ENCODE measurements at regions not wholly inside any gene's neighbourhood (a gene's known extent, or its start where the extent isn't known, plus 50 kb on each side); places are given as distances from the start of the nearest gene placed in this dataset.

DNA sequence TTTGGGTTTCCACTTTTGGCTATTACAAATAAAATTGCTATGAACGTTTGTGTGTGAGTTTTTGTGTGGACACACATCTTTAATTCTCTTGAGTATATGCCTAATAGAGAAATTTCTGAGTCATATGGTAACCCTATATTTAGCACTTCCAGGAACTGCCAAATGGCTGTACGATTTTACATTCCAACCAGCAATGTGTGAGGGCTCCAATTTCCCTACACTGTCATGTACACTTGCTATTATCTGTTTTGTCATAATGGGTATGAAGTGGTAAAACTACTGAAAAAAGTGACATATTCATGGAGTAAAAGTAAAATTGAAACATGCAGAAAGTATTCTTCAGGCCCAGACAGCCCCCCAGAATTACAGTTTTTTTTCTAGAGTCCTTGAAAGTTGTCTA lies 59.6 kb upstream of the ESR1 start:
- intact Hi-C loops (cut with DNase I) = no loop called here
- Histone ChIP-seq H3K9me3 (no peaks in the 10 kb centered on the region), H3K36me3 (no peaks in the 10 kb centered on the region), H3K27me3 (no peaks in the 10 kb centered on the region), H3K4me3 (replicated peaks in 1 of 3) (no peak overlapping the region), H3K27ac (no peak overlapping the region), H3K4me1 (no peaks in the 10 kb centered on the region)
- DNase-seq = no peak
- TF ChIP-seq, protein P1, sequence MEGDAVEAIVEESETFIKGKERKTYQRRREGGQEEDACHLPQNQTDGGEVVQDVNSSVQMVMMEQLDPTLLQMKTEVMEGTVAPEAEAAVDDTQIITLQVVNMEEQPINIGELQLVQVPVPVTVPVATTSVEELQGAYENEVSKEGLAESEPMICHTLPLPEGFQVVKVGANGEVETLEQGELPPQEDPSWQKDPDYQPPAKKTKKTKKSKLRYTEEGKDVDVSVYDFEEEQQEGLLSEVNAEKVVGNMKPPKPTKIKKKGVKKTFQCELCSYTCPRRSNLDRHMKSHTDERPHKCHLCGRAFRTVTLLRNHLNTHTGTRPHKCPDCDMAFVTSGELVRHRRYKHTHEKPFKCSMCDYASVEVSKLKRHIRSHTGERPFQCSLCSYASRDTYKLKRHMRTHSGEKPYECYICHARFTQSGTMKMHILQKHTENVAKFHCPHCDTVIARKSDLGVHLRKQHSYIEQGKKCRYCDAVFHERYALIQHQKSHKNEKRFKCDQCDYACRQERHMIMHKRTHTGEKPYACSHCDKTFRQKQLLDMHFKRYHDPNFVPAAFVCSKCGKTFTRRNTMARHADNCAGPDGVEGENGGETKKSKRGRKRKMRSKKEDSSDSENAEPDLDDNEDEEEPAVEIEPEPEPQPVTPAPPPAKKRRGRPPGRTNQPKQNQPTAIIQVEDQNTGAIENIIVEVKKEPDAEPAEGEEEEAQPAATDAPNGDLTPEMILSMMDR (IDR thresholded peaks at IDR 0.05) = no peak
- TF ChIP-seq POLR2A (IDR thresholded peaks at IDR 0.05) = no peak
- 48 to 66% methylated on average over 2 of the region's 2 CpGs for WGBS, 2 donors

DNA sequence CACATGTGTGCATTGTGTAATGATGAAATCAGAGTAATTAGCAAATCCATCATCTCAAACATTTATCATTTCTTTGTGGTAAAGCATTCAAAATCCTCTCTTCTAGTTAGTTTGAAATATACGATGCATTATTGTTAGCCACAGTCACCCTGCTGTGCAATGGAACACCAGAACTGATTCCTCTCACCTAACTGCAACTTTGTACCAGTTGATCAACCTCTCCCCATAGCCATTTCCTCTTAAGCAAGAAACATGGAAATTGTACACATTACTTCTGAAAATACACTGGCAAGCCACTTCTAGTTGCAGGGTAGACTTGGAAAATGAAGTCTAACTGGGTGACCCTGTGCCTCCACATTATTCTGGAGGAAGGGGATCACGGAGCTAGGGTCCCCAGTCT lies 58.1 kb upstream of the ESR1 start:
- Histone ChIP-seq H3K4me3 (replicated peaks in 1 of 3) (no peak overlapping the region), H3K4me1 (no peaks in the 10 kb centered on the region), H3K27me3 (no peaks in the 10 kb centered on the region), H3K27ac (no peak overlapping the region), H3K9me3 (no peaks in the 10 kb centered on the region), H3K36me3 (no peaks in the 10 kb centered on the region)
- DNase-seq = no peak
- WGBS, 2 donors = 88 to 90% methylated on average over 2 of the region's 2 CpGs
- intact Hi-C loops (cut with DNase I) = no loop called here
- TF ChIP-seq, protein P1 (IDR thresholded peaks at IDR 0.05) = no peak
- TF ChIP-seq POLR2A (IDR thresholded peaks at IDR 0.05) = no peak

DNA sequence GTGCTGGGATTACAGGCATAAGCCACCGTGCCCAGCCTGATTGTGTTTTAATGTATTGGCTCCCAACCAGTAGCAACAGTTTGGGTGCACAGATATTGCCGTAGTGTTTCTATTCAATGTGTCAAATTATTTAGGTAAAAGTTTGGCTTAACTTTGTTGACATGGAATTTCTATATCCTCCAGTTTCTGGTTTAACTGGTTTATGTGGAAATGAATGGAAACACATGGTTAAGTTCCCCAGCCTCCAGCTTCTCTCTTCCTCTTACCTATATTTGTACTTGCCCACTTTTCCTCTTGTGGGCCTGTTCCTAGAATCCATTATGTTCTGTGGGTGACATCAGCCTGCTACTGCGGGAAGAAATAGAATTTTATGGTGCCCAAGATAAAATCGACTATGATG lies 53.9 kb upstream of the ESR1 start:
- intact Hi-C loops (cut with DNase I) = no loop called here
- 84 to 92% methylated on average over 4 of the region's 4 CpGs for WGBS, 2 donors

DNA sequence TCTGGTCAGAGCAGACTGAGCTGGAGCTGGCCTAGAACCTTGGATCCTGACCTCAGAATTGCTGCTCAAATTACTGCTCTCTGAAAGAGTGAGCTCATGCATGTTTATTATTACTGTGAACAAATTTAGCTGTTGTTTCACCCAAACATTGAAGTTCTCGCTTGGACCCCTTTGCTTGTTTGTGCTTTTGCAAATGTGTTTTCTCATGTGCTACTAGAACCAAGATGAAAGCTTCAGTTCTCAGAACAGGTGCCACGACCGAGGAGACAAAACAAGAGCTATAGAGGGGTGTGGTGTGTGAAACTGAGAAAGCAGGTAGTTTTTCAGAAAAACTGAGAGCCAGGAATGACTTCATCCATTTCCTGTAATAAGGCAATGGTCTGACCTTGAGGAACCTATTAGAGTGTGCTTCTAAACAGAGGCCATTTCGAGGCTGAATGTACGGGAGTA lies 50.0 kb upstream of the ESR1 start:
- no peak for TF ChIP-seq POLR2A (IDR thresholded peaks at IDR 0.05)
- TF ChIP-seq, protein P1 (IDR thresholded peaks at IDR 0.05) = no peak
- Histone ChIP-seq H3K27me3 (no peaks in the 10 kb centered on the region), H3K4me3 (replicated peaks in 1 of 3) (no peak overlapping the region), H3K36me3 (no peaks in the 10 kb centered on the region), H3K9me3 (no peaks in the 10 kb centered on the region), H3K27ac (no peak overlapping the region), H3K4me1 (peaks cover 0 to 7% of the 10 kb centered on the region in 2 donors)
- 71 to 84% methylated on average over 5 of the region's 5 CpGs for WGBS, 2 donors
- intact Hi-C loops (cut with DNase I) = no loop called here
- no peak for DNase-seq

More for the DNA sequence above, 53.9 kb upstream of the ESR1 start:
- Histone ChIP-seq H3K27ac (no peak overlapping the region), H3K4me3 (replicated peaks in 1 of 3) (no peak overlapping the region), H3K4me1 (no peaks in the 10 kb centered on the region), H3K36me3 (no peaks in the 10 kb centered on the region), H3K27me3 (no peaks in the 10 kb centered on the region), H3K9me3 (no peaks in the 10 kb centered on the region)
- no peak for DNase-seq
- TF ChIP-seq, protein P1 (IDR thresholded peaks at IDR 0.05) = no peak
- no peak for TF ChIP-seq POLR2A (IDR thresholded peaks at IDR 0.05)

All from thyroid gland (tissue), 4 donors.